Central memory CD4-positive, alpha-beta T cell (primary cell): ENCODE measurements at regions not wholly inside any gene's neighbourhood (a gene's known extent, or its start where the extent isn't known, plus 50 kb on each side); places are given as distances from the start of the nearest gene placed in this dataset.
"Not testable (repeated sequence)": the region's sequence is repeated elsewhere in the genome, so short reads cannot be mapped to it uniquely, and the experiment has no call there.

Source experiments
- DNase-seq: peaks from one replicate; pipeline ENCODE4 v3.0.0; 2022

DNA sequence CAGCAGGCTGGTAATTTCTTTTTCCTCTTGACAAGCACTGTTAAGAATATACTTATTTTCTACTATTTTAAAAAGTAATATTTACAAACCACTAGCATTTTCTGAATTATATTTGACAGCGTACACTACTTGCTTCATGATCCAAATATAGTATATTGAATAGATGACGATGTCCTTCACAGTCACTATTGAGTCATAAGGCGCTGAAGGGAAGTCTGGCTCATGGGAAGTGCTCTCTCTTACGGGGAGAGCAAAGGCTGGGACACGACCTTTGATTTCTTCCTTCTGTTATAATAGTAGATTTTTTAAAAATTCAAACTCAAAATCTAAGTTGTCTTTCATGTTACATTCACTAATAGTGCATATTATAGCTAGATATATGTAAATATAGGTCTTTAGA, 357.1 kb downstream of the SOCS6 start:
- DNase-seq, result no peak

DNA sequence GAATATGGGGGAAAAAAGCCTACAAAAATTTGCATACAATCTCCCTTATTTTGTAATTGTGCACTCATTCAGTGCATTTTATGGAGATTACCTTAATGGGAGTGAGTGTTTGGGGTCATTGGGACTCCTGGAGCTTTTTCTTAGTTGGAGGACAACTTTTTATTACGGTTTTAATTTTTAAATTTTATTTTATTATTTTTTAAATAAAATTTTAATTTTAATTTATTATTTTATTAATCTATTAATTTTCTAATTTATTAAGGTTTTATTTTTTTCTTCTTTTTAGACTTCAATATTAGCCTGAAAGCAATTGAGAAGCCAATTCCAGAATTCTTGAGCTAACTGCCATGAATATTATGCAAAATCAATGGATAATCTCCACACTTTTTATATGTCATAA, 355.0 kb downstream of the SOCS6 start:
- DNase-seq, result no peak

DNA sequence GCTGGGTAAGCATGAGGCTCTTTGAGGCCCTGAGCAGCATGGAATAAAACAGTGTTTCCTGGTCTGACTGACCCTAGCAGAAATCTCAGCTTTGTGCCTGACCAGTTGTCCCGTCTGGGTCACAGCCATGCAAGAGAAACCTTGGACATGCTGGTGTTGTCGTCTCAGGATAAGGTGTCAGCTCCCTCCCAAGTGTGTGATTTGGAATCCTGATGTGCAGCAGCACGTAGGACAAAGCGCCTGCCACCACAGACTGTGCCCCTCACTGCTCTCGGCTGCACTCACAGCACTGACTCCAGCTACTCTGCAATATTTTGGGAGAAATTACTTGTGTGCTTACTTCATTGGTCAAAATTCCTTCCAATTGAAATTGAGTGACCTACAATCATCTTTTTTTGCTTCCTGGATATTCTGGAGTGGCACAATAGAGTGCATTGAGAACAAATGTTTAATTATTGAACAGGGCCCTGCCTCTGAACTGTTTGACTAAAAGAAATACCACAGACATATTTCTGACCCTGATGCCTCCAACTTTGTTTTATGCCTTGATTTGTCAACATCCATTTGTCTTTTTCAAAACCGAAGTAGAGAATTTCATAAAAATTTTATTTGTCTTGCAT, 352.4 kb downstream of the SOCS6 start:
- DNase-seq, result no peak

DNA sequence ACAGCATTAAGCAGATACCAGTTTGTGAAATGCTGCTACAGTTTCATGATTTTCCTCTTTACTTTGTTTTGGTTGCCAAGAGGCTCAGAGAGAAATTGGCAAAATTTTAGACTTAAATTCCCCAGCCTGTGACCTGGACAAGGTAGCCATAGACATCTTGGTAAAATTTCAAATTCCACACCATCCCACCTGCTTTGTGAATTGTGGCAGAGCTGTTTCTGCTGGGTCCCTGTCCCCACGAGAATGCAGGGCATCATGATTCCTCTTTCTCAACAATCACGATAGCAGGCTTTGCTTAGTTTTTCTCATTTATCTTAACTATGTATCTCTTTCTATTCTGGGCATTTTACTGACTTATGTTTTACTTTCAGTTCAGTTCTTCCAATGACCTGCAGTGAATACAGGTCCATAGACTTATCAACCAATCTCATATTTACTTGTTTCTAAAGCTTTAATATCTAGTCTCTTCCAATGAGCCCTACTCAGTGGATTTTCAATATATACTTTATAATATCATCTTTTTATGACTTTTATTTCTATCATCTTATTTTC, 351.6 kb downstream of the SOCS6 start:
- no peak for DNase-seq

DNA sequence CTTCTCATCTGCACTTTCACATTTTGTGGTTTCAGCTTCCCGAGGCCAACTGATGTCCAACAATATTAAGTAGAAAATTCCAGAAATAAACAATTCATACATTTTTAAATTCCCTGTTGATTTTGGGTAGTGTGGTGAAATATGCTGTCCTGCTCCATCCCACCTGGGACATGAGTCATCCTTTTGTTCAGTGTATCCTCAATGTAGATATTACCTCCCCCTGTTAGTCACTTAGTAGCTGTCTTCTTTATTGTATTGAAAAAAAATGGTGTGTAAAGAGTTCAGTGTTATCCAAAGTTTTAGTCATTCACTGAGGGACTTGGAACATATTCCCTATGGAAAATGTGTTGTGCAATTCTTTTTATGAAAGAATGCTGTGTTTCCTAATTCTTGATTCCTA, 348.1 kb downstream of the SOCS6 start:
- no peak for DNase-seq

DNA sequence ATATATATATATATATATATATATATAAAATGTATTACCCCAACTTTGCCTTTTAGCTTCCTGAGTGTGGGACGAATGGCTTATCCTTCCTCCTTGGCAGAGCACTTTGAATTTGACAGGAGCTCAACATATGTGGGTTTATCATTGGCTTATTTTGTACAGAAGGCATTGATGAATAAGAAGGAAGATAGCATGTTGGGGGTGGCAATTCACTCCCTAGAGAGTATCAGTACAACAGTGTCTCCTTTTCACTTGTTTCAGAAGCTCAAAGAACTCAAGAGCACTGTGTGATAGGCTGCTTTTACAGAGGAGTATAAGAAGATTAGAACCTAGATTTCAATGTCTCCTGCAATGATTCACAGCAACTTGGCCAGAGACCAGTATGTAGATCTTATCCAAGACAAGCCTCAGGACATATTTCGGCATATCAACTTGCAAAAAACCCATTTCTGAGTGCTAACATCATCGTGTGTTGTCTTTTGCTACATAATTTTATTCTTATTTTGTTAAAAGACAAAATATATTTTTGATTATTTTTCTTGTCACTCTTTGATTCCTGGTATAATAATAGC, 345.8 kb downstream of the SOCS6 start:
- no peak for DNase-seq

DNA sequence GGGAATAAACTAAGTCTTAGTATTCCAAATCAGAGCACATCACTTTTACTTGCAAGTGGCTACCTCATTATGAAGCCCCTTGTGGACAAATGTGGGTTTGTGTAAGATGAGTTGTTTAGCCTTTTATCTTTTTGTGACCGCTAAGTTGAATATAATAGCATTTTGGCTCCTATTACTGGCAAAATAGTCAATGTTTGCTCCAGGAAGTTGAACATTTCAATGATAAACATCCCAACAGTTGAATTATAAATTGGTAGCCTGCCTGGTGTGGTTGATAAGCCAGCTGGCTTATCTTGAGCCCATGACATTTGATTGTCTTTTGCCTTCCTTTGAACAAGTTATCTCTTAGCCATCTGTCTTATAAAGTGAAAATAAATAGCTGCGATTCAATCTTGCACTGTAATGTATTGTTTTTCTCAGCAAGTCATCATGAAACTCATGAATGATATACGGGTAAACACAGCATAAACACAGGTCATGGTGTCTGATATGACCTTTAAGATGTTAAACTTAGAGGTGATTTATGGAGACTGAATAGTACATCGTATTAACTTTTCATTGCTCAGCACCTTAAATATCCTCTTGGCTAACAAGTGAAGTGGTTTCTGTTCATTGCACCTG, 338.4 kb downstream of the SOCS6 start:
- DNase-seq, result no peak

DNA sequence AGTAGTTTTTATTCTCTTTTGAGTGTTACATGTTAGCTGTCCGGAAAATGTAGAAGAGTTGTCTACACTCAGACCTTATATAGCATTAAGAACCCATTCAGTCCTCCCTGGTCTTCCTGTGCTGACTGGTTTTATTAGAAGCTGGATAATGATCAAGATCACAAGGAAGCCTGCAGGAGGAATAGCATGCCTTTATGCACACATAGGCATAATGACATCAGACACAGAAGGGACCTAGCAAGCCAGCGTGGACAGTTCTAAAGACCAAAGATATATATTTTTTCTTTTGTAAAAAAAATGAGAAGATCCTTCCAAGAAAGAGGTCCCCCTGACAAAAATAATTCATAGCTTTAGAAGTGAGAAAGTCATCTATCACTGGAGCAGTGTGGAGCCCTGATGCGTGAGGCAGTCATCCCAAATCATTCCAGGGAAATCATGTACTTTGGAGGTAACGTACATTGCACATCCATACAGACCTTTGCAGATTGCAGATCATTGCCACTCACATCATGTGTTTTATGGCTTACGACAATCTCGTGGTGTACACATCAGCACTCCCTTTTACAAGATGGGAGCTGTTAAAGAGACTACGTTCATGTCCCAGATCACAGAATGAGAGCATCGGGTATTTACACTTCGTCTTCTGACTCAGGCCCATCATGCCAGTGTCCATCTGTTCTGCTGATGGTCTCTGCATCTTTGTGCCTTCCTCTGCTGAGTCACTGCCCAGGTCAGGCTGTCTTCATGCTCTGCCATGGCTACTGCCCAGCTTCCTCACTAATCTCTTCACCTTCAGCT, 334.0 kb downstream of the SOCS6 start:
- no peak for DNase-seq

DNA sequence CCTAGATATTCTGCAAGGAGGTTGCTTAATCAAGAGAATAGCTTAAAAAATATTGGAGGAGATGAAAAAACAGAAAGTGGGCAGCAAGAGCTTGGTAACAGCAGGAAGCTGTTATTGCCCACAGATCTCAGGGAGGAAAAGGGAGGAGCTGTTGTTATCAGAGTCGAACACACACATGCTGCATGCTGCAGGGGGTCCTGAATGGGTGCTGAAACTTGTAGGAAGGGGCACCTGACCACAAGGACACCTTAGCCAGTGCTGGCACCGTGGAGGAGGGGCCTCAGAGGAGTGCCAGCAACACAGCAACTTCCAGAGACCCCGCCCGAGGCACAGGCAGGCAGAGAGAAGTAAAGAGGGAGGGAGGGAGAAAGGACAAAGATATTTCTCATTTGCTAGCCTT, 332.9 kb downstream of the SOCS6 start:
- DNase-seq, result peak; percentile 11

DNA sequence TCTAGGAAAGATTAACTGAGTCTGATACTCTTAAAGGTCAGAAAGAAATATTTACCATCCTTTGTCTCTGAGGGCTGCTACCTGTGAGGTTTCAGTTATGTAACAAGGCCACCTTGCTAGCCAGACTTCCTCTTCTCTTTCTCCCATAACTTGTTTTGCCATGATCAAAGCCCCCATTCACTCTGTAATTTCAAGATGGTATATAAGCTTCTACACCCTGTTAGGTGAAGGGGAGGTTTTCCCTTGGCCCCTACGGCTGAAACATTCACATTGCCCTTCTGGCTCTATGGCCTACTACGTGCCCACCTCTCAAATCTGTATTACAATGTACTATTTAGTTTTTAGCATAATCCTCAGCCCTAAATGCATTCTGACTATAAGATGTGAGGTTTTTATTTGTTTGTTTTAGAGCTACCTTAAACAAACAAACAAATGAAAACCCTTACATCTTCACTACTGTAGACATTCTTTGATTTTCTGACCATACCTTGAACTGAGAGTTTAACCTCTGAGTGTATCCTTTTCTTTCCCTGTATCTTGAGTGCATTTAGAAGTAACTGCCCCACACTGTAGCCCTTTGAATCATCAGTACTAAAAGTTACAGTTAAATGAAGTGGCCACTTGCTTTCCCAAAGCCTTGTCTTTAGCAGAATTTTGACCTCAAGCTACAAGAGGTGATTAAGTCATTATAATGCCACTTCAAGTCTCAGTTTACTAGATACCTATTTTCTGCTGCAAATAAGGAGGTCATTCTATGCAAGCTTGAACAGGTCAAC, 332.2 kb downstream of the SOCS6 start:
- no peak for DNase-seq

DNA sequence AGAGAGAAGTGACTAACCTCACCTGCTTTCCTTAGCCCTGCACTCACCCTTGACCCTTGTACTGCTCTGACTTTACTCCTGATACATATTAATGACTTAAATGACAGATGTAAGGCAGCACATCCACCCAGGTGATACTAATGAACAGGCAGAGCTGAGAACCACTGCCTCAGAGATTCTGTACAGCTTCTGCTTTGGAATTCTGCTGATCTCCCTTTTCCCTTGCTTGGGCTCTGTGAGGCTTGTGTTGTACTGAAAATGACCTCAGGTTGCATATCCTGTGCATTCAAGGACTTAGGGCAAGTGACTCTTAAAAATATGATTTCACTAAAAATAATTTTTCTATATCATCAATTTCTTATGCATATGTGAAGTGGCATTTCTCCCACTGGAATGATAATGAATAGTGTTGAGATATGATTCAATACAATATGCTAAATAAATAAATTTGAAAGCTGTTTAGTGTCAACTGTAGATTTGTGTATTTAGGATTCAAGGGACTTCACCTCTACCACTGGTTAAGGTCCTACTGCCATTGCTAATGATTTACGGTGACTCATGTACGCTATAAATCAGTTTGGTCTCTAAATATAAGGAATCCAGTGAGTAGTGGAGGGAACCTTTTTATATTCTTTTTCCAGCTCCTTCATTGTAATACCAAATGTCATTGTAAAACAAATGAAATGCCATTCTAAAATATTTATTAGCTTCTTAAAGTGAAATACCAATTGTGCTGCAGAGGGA, 328.3 kb downstream of the SOCS6 start:
- no peak for DNase-seq

DNA sequence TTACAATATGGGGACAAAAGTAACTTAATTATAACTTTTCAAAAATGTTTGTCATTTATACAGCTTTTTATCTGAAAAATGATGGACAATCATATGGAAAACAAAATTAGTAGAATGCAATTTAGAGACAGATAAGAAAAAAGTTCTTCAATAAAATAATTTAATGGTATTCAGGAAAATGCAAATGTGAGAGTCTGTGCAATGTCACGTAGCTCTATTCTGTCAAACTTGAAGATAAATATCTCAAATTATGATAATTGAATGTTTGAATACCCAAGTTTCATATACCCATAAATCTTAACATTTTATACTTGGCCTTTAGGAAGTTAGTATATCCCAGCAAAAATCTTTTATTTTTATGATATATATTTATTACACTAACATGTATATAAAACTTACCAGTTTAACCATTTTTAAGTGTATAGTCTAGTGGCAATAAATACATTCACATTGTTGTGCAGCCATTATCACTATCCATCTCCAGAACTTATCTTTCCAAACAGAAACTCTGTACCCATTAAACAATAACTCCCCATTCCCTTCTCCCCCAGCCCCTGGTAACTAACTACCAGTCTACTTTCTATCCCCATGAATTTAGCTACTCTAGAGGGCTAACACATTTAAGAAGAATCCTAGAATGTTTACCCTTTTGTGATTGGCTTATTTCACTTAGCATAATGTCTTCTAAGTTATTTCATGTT, 311.5 kb downstream of the SOCS6 start:
- DNase-seq, result no peak

DNA sequence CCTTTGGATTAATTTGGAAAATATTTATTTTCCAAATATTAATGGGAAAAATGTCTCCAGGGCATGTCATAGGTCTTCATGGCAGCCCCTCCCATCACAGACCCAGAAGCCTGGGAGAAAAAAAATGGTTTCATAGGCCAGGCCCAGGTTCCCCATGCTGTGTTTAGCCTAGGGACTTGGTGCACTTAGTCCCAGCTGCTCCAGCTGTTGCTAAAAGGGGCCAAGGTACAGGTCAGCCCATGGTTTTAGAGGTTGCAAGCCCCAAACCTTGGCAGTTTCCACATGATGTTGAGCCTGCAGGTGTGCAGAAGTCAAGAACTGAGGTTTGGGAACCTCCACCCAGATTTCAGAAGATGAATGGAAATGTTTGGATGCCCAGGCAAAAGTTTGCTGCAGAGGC, 309.6 kb downstream of the SOCS6 start:
- no peak for DNase-seq

DNA sequence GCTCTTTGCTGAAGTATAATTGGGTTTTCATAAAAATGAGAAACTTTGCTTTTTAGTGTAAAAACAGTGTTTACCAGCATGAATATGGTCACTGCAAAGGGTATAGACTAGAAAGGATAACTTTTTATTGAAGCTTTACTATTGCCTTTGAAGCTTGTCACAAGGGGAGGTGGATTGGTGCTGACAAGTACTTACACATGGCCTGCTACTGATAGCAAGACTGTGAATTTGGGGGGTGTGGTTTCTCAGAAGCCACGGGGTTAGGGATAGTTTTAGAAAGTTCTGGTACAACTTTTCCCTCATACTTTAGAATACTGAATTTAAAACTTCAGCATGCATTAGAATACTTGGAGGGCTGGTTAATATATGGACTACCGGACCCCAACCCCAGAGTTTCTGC, 294.1 kb downstream of the SOCS6 start:
- no peak for DNase-seq

DNA sequence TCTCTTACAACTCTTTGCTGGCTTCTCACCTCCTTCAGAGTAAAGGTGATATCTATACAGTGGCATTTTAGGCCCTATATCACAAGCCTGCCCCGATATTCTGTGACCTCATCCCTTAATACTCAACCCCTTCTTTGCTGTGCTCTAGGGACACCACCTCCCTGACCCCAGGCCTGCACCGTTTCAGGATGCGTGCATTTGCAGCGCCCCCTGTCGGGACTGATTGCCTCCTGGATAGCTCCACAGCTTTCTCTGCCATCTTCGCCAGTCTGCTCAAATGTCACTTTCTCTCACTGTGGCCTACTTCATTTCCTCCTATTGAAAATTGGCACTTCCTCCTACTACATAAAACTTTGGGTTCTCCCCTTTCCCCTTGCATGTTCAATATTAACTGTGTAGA, 289.6 kb downstream of the SOCS6 start:
- no peak for DNase-seq

DNA sequence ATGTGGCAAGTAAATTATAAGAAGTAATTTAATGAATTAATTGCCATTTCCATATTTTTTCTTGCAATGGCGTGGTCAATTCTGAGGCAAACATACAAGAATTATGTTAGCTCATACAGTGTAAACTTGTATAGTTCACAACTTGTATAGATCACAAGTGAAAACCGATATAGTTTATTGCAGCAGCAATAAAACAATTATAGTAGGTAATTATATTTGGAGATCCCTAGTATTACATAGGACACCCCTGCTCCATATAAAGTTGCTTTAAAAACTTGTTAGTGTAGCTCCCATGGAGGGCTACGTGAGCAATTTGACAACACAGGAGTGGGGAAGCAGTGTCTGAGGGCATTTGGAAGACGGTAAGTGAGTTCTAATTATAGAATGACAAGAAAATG, 288.2 kb downstream of the SOCS6 start:
- DNase-seq, result no peak

DNA sequence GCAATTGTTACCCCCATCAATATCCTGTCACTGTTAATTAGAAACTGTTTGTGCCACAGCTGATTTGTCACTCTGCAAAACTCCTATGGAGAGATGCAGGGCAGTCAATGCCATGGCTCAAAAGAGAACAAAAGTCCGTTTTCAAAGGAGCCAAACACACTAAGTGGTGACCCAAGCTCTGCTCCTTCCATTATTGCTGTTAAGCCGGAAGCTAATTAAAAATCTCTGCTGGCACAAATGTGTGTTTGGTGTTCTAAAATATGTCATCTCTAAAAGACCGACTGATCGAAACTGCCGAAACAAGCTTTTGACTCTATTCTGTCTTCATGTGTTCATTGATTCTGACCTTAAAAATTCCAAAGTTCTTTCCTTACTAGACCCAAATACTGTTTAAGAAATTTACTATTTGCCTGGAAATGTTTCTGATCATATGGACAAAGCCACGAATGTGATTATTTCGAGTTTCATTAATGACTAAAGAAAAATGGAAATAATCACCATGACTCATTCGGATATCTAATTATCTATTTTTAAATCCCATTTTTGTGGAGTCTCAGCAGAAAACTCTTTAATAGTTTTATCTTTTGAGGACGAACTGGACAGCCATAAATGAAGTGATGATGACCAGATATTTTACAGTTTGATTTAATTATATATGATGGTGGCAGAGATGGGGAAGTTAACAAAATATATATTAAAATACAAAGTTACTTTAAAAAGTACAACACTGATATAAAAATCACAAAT, 287.6 kb downstream of the SOCS6 start:
- DNase-seq, result no peak

DNA sequence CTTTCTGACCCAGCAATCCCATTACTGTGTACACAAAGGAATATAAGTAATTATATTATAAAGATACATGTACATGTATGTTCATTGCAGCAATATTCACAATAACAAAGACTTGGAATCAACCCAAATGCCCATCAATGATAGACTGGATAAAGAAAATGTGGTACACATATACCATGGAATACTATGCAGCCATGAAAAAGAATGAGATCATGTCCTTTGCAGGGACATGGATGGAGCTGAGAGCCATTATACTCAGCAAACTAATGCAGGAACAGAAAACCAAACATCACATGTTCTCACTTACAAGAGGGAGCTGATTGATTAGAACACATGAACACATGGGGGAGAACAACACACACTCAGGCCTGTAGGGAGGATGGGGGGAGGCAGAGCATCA, 286.1 kb downstream of the SOCS6 start:
- DNase-seq, result not testable (repeated sequence)

DNA sequence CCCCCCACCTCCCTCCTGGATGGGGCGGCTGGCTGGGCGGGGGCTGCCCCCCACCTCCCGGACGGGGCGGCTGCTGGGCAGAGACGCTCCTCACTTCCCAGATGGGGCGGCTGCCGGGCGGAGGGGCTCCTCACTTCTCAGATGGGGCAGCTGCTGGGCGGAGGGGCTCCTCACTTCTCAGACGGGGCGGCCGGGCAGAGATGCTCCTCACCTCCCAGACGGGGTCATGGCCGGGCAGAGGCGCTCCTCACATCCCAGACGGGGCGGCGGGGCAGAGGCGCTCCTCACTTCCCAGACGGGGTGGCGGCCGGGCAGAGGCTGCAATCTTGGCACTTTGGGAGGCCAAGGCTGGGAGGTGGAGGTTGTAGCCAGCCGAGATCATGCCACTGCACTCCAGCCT, 280.8 kb downstream of the SOCS6 start:
- not testable (repeated sequence) for DNase-seq

DNA sequence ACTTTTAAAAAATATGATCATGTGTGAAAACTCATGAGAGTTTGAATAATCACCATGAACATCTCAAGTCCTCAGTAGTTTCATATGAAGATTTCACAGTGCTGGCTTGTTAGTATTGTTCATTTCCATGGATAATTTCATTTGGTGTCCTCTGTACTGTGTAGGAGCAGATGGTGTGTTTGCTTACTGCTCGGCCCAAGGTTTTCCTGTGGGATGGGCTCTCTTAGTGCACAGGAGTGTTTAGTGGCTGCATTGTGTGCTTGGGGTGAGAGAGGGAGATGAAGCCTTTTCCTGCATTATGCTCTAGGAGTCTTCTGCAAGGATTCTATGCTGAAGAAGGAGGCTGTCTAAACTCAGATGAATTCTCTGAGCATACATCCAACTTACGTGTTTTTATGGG, 270.6 kb downstream of the SOCS6 start:
- no peak for DNase-seq

DNA sequence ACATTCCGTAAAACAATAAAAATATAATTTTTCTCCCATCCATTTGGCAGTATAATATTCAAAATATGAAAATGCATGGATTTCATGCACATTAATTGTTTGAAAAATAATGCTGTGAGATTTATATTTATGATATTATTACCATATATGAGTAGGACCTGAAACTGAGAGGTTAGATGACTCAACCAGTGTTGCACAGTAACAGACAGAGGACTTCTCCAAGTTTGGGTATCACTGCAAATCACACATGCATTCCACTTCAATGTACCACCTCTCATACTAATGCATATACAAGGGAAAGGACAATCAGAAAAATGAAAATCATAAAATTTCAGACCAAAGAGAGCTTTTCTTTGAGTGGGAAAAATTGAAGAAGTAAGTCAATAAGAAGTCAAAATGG, 269.5 kb downstream of the SOCS6 start:
- no peak for DNase-seq
